HG02938 (cell line): ENCODE measurements at regions not wholly inside any gene's neighbourhood (a gene's known extent, or its start where the extent isn't known, plus 50 kb on each side); places are given as distances from the start of the nearest gene placed in this dataset.
A peak's percentile ranks its signal among the peaks of the same experiment; 100 is the strongest.
"Not testable (repeated sequence)": the region's sequence is repeated elsewhere in the genome, so short reads cannot be mapped to it uniquely, and the experiment has no call there.

Source experiments
- ATAC-seq: cut with Tn5 transposase; IDR thresholded peaks from one replicate; pipeline ENCODE4 v1.9.1; 2021; ENCODE audit warnings: mild to moderate bottlenecking, moderate library complexity; ENCODE audit not compliant: unreplicated experiment

GRCh38 chr7:92976931-92977330, 140.6 kb upstream of the CDK6 start:
- ATAC-seq, result no peak

- no peak for ATAC-seq
Observed at GRCh38 chr7:92973974-92974373, 137.6 kb upstream of the CDK6 start.

- no peak for ATAC-seq
Observed at GRCh38 chr7:92973293-92973731, 136.9 kb upstream of the CDK6 start.

GRCh38 chr7:92972441-92972840, 136.1 kb upstream of the CDK6 start:
- ATAC-seq, result no peak

GRCh38 chr7:92969061-92969460, 132.7 kb upstream of the CDK6 start:
- ATAC-seq, result no peak

- peak; percentile 85 for ATAC-seq
Observed at GRCh38 chr7:92968502-92968901, 132.1 kb upstream of the CDK6 start.

GRCh38 chr7:92967238-92967637, 130.9 kb upstream of the CDK6 start:
- ATAC-seq, result no peak

GRCh38 chr7:92964141-92964540, 127.8 kb upstream of the CDK6 start:
- no peak for ATAC-seq

- no peak for ATAC-seq
Observed at GRCh38 chr7:92963566-92963965, 127.2 kb upstream of the CDK6 start.

GRCh38 chr7:92961961-92962360, 125.6 kb upstream of the CDK6 start:
- ATAC-seq, result no peak

GRCh38 chr7:92956575-92956974, 120.2 kb upstream of the CDK6 start:
- no peak for ATAC-seq

- ATAC-seq, result no peak
Observed at GRCh38 chr7:92955081-92955480, 118.7 kb upstream of the CDK6 start.

- ATAC-seq, result no peak
Observed at GRCh38 chr7:92953657-92954056, 117.3 kb upstream of the CDK6 start.

GRCh38 chr7:92949748-92950147, 113.4 kb upstream of the CDK6 start:
- no peak for ATAC-seq

GRCh38 chr7:92945840-92946239, 109.5 kb upstream of the CDK6 start:
- no peak for ATAC-seq

GRCh38 chr7:92944633-92945032, 108.3 kb upstream of the CDK6 start:
- no peak for ATAC-seq

- not testable (repeated sequence) for ATAC-seq
Observed at GRCh38 chr7:92942706-92943105, 106.3 kb upstream of the CDK6 start.

GRCh38 chr7:92939666-92940360, 103.4 kb upstream of the CDK6 start:
- no peak for ATAC-seq

GRCh38 chr7:92934096-92934495, 97.7 kb upstream of the CDK6 start:
- ATAC-seq, result no peak

GRCh38 chr7:92932450-92932849, 96.1 kb upstream of the CDK6 start:
- ATAC-seq, result no peak

- ATAC-seq, result no peak
Observed at GRCh38 chr7:92930404-92930803, 94.0 kb upstream of the CDK6 start.

GRCh38 chr7:92926697-92927044, 90.3 kb upstream of the CDK6 start:
- no peak for ATAC-seq
